RWPE1 (cell line): ENCODE measurements at regions not wholly inside any gene's neighbourhood (a gene's known extent, or its start where the extent isn't known, plus 50 kb on each side); places are given as distances from the start of the nearest gene placed in this dataset.

Experiments used
- CTCF ChIA-PET: fragments of 350-600 bp; sonication (Branson Sonifier 250); formaldehyde crosslinking; extraction: SDS; loops from one replicate; lab custom pipeline; 2021; lab: Yijun Ruan, JAX
- POLR2A ChIA-PET: fragments of 400-600 bp; formaldehyde crosslinking; extraction: SDS; loops from one replicate; lab custom pipeline; 2020; ENCODE audit warnings: antibody characterized with exemption; ENCODE audit not compliant: low non-redundant PET; lab: Yijun Ruan, JAX
- DNase-seq: peaks from one replicate; pipeline ENCODE4 v3.0.0; 2012; ENCODE audit warnings: low spot score
- H3K27ac ChIP-seq: fragments of 450-650 bp; 2 replicates; pipeline ENCODE4 v1.5.1; 2017
- TF ChIP-seq, protein P1 (sequence below): fragments of 450-650 bp; conservative IDR thresholded peaks from 2 replicates; pipeline ENCODE4 v1.5.1; 2017; ENCODE audit warnings: low read depth, mild to moderate bottlenecking

GRCh38 chr20:10951216-10951615 lies 277.4 kb upstream of the JAG1 start:
- CTCF ChIA-PET, result interaction anchor here (0.7 kb wide), 1 partner anchor 280 kb away, joined by 3 read pairs; no protein-coding TSS in a partner anchor
- POLR2A ChIA-PET, result no interaction called here
- TF ChIP-seq, protein P1, sequence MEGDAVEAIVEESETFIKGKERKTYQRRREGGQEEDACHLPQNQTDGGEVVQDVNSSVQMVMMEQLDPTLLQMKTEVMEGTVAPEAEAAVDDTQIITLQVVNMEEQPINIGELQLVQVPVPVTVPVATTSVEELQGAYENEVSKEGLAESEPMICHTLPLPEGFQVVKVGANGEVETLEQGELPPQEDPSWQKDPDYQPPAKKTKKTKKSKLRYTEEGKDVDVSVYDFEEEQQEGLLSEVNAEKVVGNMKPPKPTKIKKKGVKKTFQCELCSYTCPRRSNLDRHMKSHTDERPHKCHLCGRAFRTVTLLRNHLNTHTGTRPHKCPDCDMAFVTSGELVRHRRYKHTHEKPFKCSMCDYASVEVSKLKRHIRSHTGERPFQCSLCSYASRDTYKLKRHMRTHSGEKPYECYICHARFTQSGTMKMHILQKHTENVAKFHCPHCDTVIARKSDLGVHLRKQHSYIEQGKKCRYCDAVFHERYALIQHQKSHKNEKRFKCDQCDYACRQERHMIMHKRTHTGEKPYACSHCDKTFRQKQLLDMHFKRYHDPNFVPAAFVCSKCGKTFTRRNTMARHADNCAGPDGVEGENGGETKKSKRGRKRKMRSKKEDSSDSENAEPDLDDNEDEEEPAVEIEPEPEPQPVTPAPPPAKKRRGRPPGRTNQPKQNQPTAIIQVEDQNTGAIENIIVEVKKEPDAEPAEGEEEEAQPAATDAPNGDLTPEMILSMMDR, result no peak
- no peak for DNase-seq
- H3K27ac ChIP-seq, result no peak overlapping the region

DNA sequence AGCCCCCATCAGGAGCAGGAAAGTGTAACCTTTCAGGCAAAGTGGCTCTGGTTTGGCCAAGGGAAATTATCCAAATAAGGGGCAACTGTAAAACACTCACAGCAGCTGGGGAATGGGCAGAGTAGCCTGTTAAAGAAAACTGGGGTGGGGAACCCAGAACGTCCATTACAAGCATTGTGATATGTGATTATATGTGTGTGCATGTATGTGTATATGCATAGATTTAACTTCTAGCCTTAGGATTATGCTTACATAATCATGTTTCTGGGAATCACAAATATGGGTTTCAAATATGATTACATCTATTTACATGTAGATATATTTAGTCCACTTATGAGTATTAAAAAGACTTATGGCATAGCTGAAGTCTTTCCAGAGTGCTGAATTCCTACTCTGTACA lies 278.1 kb upstream of the JAG1 start:
- ChIA-PET POLR2A (no interaction called here), CTCF (interaction anchor here (0.7 kb wide), 1 partner anchor 281 kb away, joined by 3 read pairs; no protein-coding TSS in a partner anchor)
- no peak for DNase-seq
- TF ChIP-seq, protein P1, result no peak
- no peak overlapping the region for H3K27ac ChIP-seq

DNA sequence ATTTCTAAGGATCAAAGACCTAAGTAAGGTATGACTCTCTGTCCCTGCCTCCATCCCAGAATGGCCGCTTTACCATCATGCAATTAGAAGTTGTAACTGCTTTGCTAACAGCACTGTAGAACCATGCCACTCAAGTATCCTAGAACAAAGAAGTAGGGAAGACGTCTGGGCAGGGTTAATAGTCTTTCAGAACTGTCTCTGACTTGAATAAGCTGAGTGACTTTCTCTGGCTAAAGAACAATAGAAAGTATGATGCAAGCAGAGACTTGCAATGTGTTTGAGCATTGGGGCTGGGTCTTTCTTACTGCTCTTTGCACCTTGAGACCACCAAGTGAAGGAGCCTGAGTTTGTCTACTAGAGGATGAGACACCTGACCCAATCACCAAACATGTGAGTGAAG lies 279.6 kb upstream of the JAG1 start:
- ChIA-PET POLR2A (no interaction called here), CTCF (interaction anchor here (0.6 kb wide), 1 partner anchor 15 kb away, joined by 3 read pairs; no protein-coding TSS in a partner anchor)
- DNase-seq, result no peak
- no peak overlapping the region for H3K27ac ChIP-seq
- TF ChIP-seq, protein P1, result no peak

DNA sequence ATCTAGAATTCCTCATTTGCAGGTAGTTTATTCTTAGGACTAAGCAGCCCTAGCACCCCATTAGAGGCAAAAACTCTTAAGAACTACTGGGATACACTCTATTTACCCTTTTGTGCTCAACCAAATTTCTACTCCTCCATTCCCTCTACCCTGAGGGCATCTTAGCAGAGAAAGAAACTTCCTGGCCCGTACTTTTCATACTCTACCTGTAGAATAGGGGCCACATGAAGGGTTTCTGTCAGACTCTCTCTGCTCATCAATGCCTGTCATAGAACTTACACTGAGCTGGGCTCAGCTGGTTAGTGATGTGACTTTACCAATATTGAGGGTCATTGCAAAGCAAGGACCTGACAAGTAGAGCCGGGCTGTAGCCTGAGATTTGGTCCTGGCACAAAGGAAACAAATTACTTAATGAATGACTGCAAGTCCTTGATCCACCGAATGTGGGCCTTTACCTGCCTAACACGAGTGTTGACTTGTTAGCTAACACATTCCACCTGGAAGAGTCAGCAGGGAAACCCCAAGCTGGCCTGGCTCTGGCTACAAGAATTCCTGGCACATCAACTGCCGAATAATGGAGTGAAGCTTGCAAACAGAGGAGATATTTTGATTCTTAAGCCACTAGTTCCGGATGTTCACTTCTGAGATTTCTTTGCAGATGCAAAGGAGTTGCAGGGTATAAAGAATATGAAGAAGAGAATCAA lies 280.5 kb upstream of the JAG1 start:
- peak overlapping the region; percentile 48; the same call in 1 of the 2 replicates for H3K27ac ChIP-seq
- CTCF ChIA-PET, result interaction anchor here (0.5 to 0.7 kb wide), 2 partner anchors 135 to 283 kb away, joined by 3 read pairs; no protein-coding TSS in a partner anchor
- POLR2A ChIA-PET, result no interaction called here
- TF ChIP-seq, protein P1, result no peak
- peak; percentile 83 for DNase-seq

DNA sequence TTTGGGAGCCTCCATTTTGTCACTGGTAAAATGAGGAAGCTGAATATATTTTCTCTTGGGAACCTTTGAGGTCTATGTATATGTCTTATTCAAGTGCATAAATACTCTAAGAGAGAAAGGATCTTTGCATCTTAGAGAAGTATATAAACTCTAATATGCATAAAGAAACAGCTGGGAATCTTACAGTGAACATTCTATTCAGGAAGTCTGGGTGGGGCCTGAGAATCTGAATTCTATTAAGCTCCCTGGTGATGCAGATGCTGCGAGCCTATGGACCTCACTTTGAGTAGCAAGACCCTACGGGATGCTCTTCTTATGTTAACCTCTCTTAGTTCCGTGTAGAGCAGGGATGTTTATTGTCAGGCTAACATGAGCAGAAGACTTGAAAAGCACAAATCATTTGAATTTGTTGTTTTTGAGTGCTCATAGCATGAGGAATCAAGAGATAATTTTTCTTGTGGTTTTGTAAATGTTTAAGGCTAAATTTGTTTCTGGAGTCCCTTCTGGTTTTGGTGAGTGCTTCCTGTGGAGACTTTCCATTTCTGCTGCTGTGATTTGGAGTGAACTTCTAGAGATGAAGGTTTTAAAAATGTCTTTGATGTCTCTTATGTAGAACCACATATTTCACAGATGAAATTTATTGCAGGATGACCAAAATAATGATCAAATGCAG lies 281.2 kb upstream of the JAG1 start:
- no peak for DNase-seq
- TF ChIP-seq, protein P1, result no peak
- H3K27ac ChIP-seq, result no peak overlapping the region
- ChIA-PET CTCF (interaction anchor here (0.7 kb wide), 1 partner anchor 284 kb away, joined by 3 read pairs; no protein-coding TSS in a partner anchor), POLR2A (no interaction called here)

DNA sequence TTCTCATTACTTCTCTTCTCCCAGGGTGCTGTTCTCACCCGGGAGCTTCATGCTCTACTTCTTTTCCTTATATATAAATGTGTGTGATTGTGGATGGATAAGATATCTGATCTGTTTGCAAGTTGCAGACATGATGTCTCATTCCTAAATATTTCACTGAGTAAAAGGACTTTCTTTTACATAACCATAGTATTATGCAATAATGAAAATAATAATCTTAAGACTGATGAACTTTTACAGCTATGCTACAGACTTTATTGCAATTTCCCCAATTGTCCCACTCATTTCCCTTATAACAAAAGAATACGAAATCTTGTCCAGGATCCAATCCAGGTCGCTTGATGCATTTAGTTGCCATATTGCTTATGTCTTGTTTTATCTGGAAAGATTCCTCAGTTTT lies 284.5 kb upstream of the JAG1 start:
- TF ChIP-seq, protein P1, result no peak
- ChIA-PET CTCF (no interaction called here), POLR2A (no interaction called here)
- DNase-seq, result no peak
- no peak overlapping the region for H3K27ac ChIP-seq
